Ammon's horn (tissue), 1 donor: ENCODE measurements at regions not wholly inside any gene's neighbourhood (a gene's known extent, or its start where the extent isn't known, plus 50 kb on each side); places are given as distances from the start of the nearest gene placed in this dataset.
A peak's percentile ranks its signal among the peaks of the same experiment; 100 is the strongest.

Experiments used
- DNase-seq: peaks from one replicate; pipeline ENCODE4 v3.0.0-alpha.2; 2016; ENCODE audit warnings: low spot score

DNA sequence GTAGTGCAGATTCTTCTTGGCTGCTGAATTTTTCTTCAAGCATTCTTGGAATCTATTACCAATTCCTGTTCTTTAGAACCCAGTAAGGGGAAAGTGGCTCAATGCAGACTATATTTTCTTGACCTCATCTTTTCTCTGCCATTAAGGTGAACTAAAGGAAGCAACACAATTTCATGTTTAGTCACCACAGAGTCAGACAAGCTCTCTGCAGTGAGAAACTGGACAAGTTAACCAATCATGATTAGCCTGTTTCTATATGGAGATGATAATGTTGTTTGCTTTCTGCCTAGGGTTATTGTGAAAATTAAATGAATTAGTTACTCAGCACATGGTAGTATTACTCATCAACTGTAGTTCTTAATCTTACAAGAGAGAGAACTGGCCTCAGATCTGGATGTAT, 1075.1 kb downstream of the AGBL1 start:
- no peak for DNase-seq

GRCh38 chr15:87151202-87151748, 1071.6 kb downstream of the AGBL1 start:
- DNase-seq, result no peak

DNA sequence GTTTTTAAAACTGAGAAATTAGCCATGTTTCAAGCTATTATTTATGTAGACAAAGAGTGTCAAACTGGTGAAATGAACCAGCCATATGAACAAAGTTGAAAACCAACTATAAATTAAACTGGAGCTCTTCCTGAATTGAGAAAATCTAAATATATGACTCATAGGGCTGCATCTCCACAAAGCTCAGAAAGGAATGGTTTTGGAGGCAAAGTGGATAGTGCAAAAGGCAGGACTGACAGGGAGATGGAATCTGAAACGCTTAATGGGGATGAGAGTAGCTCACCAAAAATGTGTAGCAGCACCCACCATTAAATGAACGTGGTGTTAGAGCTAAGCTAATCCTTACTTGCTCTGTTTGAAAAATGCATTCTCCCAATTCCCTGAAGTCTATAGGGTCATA, 1066.0 kb downstream of the AGBL1 start:
- DNase-seq, result no peak

DNA sequence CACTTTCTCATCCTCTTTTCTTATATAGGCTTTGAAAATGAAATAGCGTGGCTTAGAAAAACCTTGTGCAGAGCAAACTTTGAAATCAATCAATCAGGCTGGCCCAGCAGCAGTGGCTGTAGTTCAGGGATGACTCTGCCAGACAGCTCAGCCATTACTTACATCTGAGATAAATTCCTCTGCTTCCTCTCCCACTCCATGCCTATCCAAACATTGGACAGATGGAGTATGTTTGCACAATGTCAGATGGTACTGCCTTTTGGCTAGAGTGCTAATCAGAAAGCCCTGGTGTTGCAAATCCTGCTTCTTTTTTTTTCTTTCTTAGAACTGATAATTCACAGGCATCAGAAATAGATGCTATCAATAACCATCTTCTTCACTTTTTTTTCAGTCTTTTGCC, 1065.1 kb downstream of the AGBL1 start:
- DNase-seq, result peak; percentile 52

GRCh38 chr15:87142096-87142495, 1062.4 kb downstream of the AGBL1 start:
- no peak for DNase-seq

GRCh38 chr15:87135109-87135508, 1055.4 kb downstream of the AGBL1 start:
- DNase-seq, result no peak

DNA sequence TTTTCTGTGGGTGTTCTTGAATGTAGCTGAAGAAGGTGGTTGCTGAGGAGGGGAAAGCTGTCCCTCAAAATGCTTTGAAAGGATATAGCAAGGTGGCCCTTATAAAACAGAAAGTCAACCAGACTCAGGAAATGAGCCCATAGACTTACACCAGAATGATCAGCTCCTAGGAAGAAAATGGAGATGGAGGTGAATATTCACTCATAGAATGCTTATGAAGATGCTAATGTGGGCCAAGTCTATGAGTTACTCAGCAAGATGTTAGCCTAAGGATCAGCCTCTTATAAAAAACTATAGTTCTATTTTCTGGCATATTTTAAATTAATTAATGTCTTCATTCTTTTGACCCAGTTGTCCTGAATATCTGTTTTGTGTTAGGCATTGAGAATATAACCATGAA, 1054.0 kb downstream of the AGBL1 start:
- no peak for DNase-seq

GRCh38 chr15:87131067-87131466, 1051.4 kb downstream of the AGBL1 start:
- DNase-seq, result no peak

DNA sequence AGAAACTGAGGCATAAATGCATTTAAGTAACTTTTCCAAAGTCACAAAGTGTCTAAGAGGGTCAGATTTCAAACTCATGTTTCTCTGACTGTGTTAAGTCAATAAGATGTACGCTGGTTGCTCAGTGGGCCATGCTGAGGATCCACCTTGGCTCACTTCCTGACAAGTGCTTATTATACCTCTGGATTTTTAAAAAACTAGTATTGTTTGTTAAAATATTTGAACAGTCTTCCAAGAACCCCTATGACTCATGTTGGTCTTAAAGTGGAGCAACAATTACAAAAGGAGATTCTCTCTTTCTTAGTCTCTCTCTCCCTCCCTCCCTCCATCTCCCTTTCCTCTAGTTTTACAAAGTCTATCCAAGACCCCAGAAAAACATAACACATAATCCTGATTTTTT, 1050.2 kb downstream of the AGBL1 start:
- no peak for DNase-seq

- no peak for DNase-seq
Measured at GRCh38 chr15:87123676-87124382, 1044.2 kb downstream of the AGBL1 start.

GRCh38 chr15:87121336-87121735, 1041.7 kb downstream of the AGBL1 start:
- DNase-seq, result no peak

DNA sequence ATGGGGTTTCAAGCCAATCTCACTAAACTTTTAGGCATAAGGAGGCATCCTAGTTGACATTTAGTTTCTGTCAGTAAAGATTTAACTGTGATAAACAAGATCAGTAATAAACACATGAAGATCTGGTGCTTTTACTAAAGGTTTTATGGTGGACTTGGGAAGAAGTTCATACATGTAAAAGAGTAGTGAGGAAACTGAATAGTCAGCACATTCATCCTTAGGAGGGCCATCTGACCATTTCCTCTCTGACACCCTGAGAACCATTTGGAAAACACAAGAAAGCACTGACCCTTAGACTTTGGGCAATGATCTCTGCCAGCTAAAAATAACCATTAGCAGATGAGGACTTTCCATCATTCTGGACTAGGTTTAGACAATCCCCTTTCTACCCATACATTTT, 1040.9 kb downstream of the AGBL1 start:
- no peak for DNase-seq

- DNase-seq, result no peak
Measured at GRCh38 chr15:87118846-87119245, 1039.2 kb downstream of the AGBL1 start.

DNA sequence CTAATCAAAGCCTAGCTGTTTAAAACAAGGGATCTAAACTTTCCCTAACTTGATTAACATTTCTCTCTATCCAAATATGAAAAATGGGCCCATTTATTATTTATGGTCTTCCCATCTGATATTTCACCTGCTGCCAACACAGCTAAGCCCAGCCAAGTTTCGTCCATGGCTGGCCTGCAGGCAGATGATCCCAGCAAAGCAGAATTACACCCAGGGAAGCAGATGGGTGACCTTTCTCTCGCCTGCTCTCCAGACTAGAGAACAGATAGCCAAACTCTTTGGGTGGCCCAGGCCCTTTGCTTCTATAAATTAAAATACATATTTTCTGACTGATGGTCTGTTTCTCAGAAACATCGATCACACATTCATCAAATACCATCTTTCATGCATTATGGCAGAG, 1038.8 kb downstream of the AGBL1 start:
- DNase-seq, result no peak

DNA sequence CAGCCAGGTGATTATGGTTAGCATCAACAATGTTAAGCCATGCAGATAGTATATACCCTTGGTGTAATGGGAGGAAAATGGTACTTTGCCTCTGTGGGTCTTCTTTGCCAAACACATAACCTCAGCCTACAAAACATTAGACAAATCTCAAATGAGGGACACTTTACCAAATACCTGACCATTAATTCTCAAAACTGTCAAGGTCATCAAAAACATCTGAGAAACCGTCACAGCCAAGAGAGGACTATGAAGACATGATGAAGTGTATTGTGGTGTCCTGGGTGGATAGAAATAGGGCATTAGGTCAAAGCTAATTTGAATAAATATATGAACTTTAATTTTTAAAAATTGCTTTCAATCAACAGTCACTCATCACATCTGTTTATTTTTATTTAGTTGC, 1036.1 kb downstream of the AGBL1 start:
- no peak for DNase-seq

DNA sequence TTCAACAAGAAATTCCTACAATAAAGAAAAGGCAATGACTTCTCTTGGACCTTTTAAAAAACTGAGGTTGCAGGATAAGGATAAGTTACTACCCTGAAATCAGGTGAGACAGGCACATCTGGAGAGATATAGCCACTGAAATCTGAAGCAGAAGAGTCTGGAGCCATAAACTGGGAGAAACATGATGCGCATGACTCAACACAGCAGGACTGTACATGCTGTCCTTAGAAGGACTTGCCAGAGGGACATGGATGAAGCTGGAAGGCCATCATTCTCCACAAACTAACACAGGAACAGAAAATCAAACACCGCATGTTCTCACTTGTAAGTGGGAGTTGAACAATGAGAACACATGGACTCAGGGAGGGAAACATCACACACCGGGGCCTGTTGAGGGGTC, 1020.2 kb downstream of the AGBL1 start:
- no peak for DNase-seq

GRCh38 chr15:87089551-87089950, 1009.9 kb downstream of the AGBL1 start:
- DNase-seq, result no peak

DNA sequence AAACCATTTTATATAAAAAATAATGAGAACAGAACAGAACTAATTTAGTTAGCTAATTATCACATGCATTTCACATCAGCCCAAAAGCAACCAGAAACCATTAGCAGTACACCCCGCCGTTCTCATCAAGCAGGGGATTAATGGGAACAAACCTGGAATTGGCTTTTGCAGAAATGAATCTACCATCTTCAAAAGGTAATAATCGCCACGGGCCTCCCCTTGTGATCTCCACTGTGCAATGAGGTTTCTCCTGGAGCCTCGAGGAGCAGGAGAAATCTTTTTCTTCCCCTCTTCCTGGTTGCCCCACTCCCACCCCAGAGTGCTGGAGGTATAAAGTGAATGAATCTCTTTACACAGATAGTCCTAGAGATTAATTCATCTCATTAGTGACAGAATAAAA, 1003.5 kb downstream of the AGBL1 start:
- DNase-seq, result no peak

- DNase-seq, result no peak
Measured at GRCh38 chr15:87082581-87082980, 1002.9 kb downstream of the AGBL1 start.

DNA sequence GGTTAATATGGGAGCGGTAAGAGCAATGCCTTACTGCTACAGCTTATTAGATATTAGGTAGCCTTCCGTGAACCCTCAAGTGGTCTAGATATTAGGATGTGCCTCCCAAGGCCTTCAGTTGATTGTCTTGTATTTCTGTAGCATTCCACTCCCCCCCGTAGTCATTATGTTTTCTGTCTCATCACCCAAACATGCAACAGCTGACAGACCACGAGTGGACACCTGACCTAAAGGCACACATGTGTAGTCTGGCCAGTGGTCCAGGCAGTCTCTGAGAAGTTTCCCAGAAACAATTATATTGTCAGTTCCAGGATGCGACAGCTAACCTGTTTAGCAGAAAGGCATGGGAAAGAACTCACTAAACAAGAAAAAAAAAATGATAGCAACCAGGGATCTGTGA, 1000.9 kb downstream of the AGBL1 start:
- DNase-seq, result no peak
